ENCODE measurements at regions not wholly inside any gene's neighbourhood (a gene's known extent, or its start where the extent isn't known, plus 50 kb on each side); places are given as distances from the start of the nearest gene placed in this dataset.

- Histone ChIP-seq H3K36me3 (replicated peaks in 1 of 2; ENCODE audit: control insufficient read depth in 2 of 2, insufficient read depth in 2 of 2, low read length in 2 of 2) (peaks cover 0 to 24% of the 10 kb centered on the region in 2 donors), H3K4me2 (ENCODE audit: insufficient read depth, low read length, poor library complexity, severe bottlenecking) (no peak overlapping the region), H3K9me3 (replicated peaks in 1 of 2; ENCODE audit: control insufficient read depth in 2 of 2, insufficient read depth in 1 of 2, low read depth in 1 of 2, low read length in 2 of 2) (no peaks in the 10 kb centered on the region), H2BK5ac (ENCODE audit: low read length) (no peak overlapping the region), H3K4ac (ENCODE audit: low read length) (no peak overlapping the region), H2BK12ac (ENCODE audit: low read length) (no peak overlapping the region), H3K4me3 (ENCODE audit: low read length in 2 of 2) (peak overlapping the region in 1 of 2 donors; percentile 66), H2BK120ac (ENCODE audit: low read depth, low read length) (no peak overlapping the region), H3K27me3 (ENCODE audit: control insufficient read depth in 3 of 3, insufficient read depth in 3 of 3, low read depth in 1 of 3, low read length in 3 of 3) (no peaks in the 10 kb centered on the region), H3K23ac (ENCODE audit: low read depth, low read length, poor library complexity) (no peak overlapping the region), H4K91ac (ENCODE audit: low read depth, low read length, poor library complexity) (no peak overlapping the region), H2BK15ac (ENCODE audit: low read length) (no peak overlapping the region), H3K9ac (ENCODE audit: low read depth, low read length, poor library complexity) (no peak overlapping the region), H2AK5ac (ENCODE audit: low read depth, low read length) (no peak overlapping the region), H3K14ac (ENCODE audit: low read length) (no peak overlapping the region), H2AFZ (ENCODE audit: low read length) (no peak overlapping the region), H3K27ac (replicated peaks; ENCODE audit: low read length) (no peak overlapping the region), H4K8ac (ENCODE audit: low read depth, low read length) (no peak overlapping the region), H3K4me1 (ENCODE audit: control insufficient read depth in 2 of 2, insufficient read depth in 1 of 2, low read depth in 1 of 2, low read length in 2 of 2) (peaks cover 5 to 21% of the 10 kb centered on the region in 2 donors), H3K18ac (ENCODE audit: low read length) (no peak overlapping the region), H3K79me1 (ENCODE audit: low read depth, low read length) (peaks cover 6% of the 10 kb centered on the region)
- WGBS, 2 donors (ENCODE audit: extremely low coverage in 2 of 2, insufficient read length in 2 of 2, insufficient replicate concordance in 1 of 2): no CpG with 5 or more reads among the region's 3 CpGs
- no peak for DNase-seq (ENCODE audit: low spot score)
These were observed 50.8 kb upstream of the BOLA1 start for GRCh38 chr1:149848340-149849110.

GRCh38 chr1:149849111-149849946 is 50.0 kb upstream of the BOLA1 start:
- no peaks in the 10 kb centered on the region for H3K27me3 ChIP-seq (ENCODE audit: control insufficient read depth in 3 of 3, insufficient read depth in 3 of 3, low read depth in 1 of 3, low read length in 3 of 3)
- peak overlapping the region; percentile 75 for H3K4me2 ChIP-seq (ENCODE audit: insufficient read depth, low read length, poor library complexity, severe bottlenecking)
- H3K9ac ChIP-seq (ENCODE audit: low read depth, low read length, poor library complexity): no peak overlapping the region
- H4K91ac ChIP-seq (ENCODE audit: low read depth, low read length, poor library complexity): no peak overlapping the region
- H3K14ac ChIP-seq (ENCODE audit: low read length): no peak overlapping the region
- DNase-seq (ENCODE audit: low spot score): no peak
- H3K9me3 ChIP-seq (replicated peaks in 1 of 2; ENCODE audit: control insufficient read depth in 2 of 2, insufficient read depth in 1 of 2, low read depth in 1 of 2, low read length in 2 of 2): no peaks in the 10 kb centered on the region
- H3K79me1 ChIP-seq (ENCODE audit: low read depth, low read length): peaks cover 6% of the 10 kb centered on the region
- H2AFZ ChIP-seq (ENCODE audit: low read length): no peak overlapping the region
- H3K4ac ChIP-seq (ENCODE audit: low read length): no peak overlapping the region
- WGBS, 2 donors (ENCODE audit: extremely low coverage in 2 of 2, insufficient read length in 2 of 2, insufficient replicate concordance in 1 of 2): no CpG with 5 or more reads among the region's 10 CpGs
- no peak overlapping the region for H4K8ac ChIP-seq (ENCODE audit: low read depth, low read length)
- H3K4me3 ChIP-seq (ENCODE audit: low read length in 2 of 2): peak overlapping the region; percentile 66 to 79
- H3K18ac ChIP-seq (ENCODE audit: low read length): no peak overlapping the region
- H2BK12ac ChIP-seq (ENCODE audit: low read length): no peak overlapping the region
- no peak overlapping the region for H2BK5ac ChIP-seq (ENCODE audit: low read length)
- no peak overlapping the region for H3K23ac ChIP-seq (ENCODE audit: low read depth, low read length, poor library complexity)
- peaks cover 0 to 24% of the 10 kb centered on the region in 2 donors for H3K36me3 ChIP-seq (replicated peaks in 1 of 2; ENCODE audit: control insufficient read depth in 2 of 2, insufficient read depth in 2 of 2, low read length in 2 of 2)
- H2BK120ac ChIP-seq (ENCODE audit: low read depth, low read length): no peak overlapping the region
- H2AK5ac ChIP-seq (ENCODE audit: low read depth, low read length): no peak overlapping the region
- H3K4me1 ChIP-seq (ENCODE audit: control insufficient read depth in 2 of 2, insufficient read depth in 1 of 2, low read depth in 1 of 2, low read length in 2 of 2): peaks cover 5 to 21% of the 10 kb centered on the region in 2 donors
- H2BK15ac ChIP-seq (ENCODE audit: low read length): no peak overlapping the region
- H3K27ac ChIP-seq (replicated peaks; ENCODE audit: low read length): no peak overlapping the region

All from neuronal stem cell (in vitro differentiated cells).